IPS-15b (cell line): ENCODE measurements at regions not wholly inside any gene's neighbourhood (a gene's known extent, or its start where the extent isn't known, plus 50 kb on each side); places are given as distances from the start of the nearest gene placed in this dataset.
"Not testable (repeated sequence)": the region's sequence is repeated elsewhere in the genome, so short reads cannot be mapped to it uniquely, and the experiment has no call there.

Experiments used
- H3K27me3 ChIP-seq: one replicate; pipeline ENCODE4 v1.6.1; 2013; ENCODE audit warnings: low read length; ENCODE audit not compliant: control insufficient read depth, insufficient read depth
- H3K36me3 ChIP-seq: one replicate; pipeline ENCODE4 v1.6.1; 2013; ENCODE audit warnings: low read length; ENCODE audit not compliant: control insufficient read depth, insufficient read depth
- H3K4me1 ChIP-seq: one replicate; pipeline ENCODE4 v1.6.1; 2013; ENCODE audit warnings: mild to moderate bottlenecking, low read length; ENCODE audit not compliant: control insufficient read depth, insufficient read depth
- H3K4me3 ChIP-seq: one replicate; pipeline ENCODE4 v1.5.1; 2013; ENCODE audit warnings: low read depth, low read length
- H3K9ac ChIP-seq: one replicate; pipeline ENCODE4 v1.6.1; 2013; ENCODE audit warnings: low read depth, mild to moderate bottlenecking, low read length
- H3K9me3 ChIP-seq: one replicate; pipeline ENCODE4 v1.6.1; 2013; ENCODE audit warnings: mild to moderate bottlenecking, low read length; ENCODE audit not compliant: control insufficient read depth, insufficient read depth

GRCh38 chr3:150232992-150233451, 175.1 kb upstream of the TSC22D2 start:
- Histone ChIP-seq H3K9ac (no peak overlapping the region), H3K9me3 (no peaks in the 10 kb centered on the region), H3K4me3 (no peak overlapping the region), H3K27me3 (no peaks in the 10 kb centered on the region), H3K36me3 (no peaks in the 10 kb centered on the region), H3K4me1 (no peaks in the 10 kb centered on the region)

GRCh38 chr3:150230037-150230436, 178.1 kb upstream of the TSC22D2 start:
- no peaks in the 10 kb centered on the region for H3K9me3 ChIP-seq
- H3K4me3 ChIP-seq: no peak overlapping the region
- H3K36me3 ChIP-seq: no peaks in the 10 kb centered on the region
- H3K9ac ChIP-seq: no peak overlapping the region
- H3K27me3 ChIP-seq: no peaks in the 10 kb centered on the region
- peaks cover 6% of the 10 kb centered on the region for H3K4me1 ChIP-seq

GRCh38 chr3:150228626-150229025, 179.5 kb upstream of the TSC22D2 start:
- H3K36me3 ChIP-seq, H3K4me3 ChIP-seq: not testable (repeated sequence)

GRCh38 chr3:150227839-150228238, 180.3 kb upstream of the TSC22D2 start:
- peaks cover 10% of the 10 kb centered on the region for H3K4me1 ChIP-seq
- H3K36me3 ChIP-seq: no peaks in the 10 kb centered on the region
- H3K9me3 ChIP-seq: no peaks in the 10 kb centered on the region
- H3K9ac ChIP-seq: no peak overlapping the region
- no peak overlapping the region for H3K4me3 ChIP-seq
- H3K27me3 ChIP-seq: peaks cover 10% of the 10 kb centered on the region

More at GRCh38 chr3:150228626-150229025, 179.5 kb upstream of the TSC22D2 start:
- not testable (repeated sequence) for H3K9ac ChIP-seq, H3K9me3 ChIP-seq, H3K27me3 ChIP-seq, H3K4me1 ChIP-seq

- no peaks in the 10 kb centered on the region for H3K9me3 ChIP-seq
- H3K36me3 ChIP-seq: no peaks in the 10 kb centered on the region
- H3K9ac ChIP-seq: no peak overlapping the region
- H3K27me3 ChIP-seq: peaks cover 21% of the 10 kb centered on the region
- peaks cover 19% of the 10 kb centered on the region for H3K4me1 ChIP-seq
- no peak overlapping the region for H3K4me3 ChIP-seq
These were observed 182.1 kb upstream of the TSC22D2 start for GRCh38 chr3:150225986-150226385.

- Histone ChIP-seq H3K4me1 (peaks cover 22% of the 10 kb centered on the region), H3K9ac (no peak overlapping the region), H3K9me3 (no peaks in the 10 kb centered on the region), H3K4me3 (no peak overlapping the region), H3K36me3 (no peaks in the 10 kb centered on the region), H3K27me3 (peaks cover 21% of the 10 kb centered on the region)
These were observed 184.5 kb upstream of the TSC22D2 start for GRCh38 chr3:150223558-150223957.

- Histone ChIP-seq H3K4me3 (no peak overlapping the region), H3K27me3 (peaks cover 21% of the 10 kb centered on the region), H3K9me3 (no peaks in the 10 kb centered on the region), H3K9ac (no peak overlapping the region), H3K36me3 (no peaks in the 10 kb centered on the region), H3K4me1 (peaks cover 22% of the 10 kb centered on the region)
These were observed 185.2 kb upstream of the TSC22D2 start for GRCh38 chr3:150222691-150223489.

- Histone ChIP-seq H3K4me3 (peak overlapping the region; percentile 52), H3K4me1 (peaks cover 22% of the 10 kb centered on the region), H3K9ac (no peak overlapping the region), H3K9me3 (no peaks in the 10 kb centered on the region), H3K36me3 (no peaks in the 10 kb centered on the region), H3K27me3 (peaks cover 21% of the 10 kb centered on the region)
These were observed 186.1 kb upstream of the TSC22D2 start for GRCh38 chr3:150221904-150222523.

- no peaks in the 10 kb centered on the region for H3K9me3 ChIP-seq
- H3K27me3 ChIP-seq: peaks cover 21% of the 10 kb centered on the region
- H3K9ac ChIP-seq: no peak overlapping the region
- peak overlapping the region; percentile 52 for H3K4me3 ChIP-seq
- H3K36me3 ChIP-seq: no peaks in the 10 kb centered on the region
- peaks cover 22% of the 10 kb centered on the region for H3K4me1 ChIP-seq
These were observed 187.3 kb upstream of the TSC22D2 start for GRCh38 chr3:150220799-150221198.

GRCh38 chr3:150220041-150220440, 188.1 kb upstream of the TSC22D2 start:
- Histone ChIP-seq H3K36me3 (no peaks in the 10 kb centered on the region), H3K9ac (no peak overlapping the region), H3K9me3 (no peaks in the 10 kb centered on the region), H3K4me3 (no peak overlapping the region), H3K27me3 (peaks cover 21% of the 10 kb centered on the region), H3K4me1 (peaks cover 24% of the 10 kb centered on the region)

GRCh38 chr3:150218841-150219240, 189.3 kb upstream of the TSC22D2 start:
- Histone ChIP-seq H3K4me3 (no peak overlapping the region), H3K9me3 (no peaks in the 10 kb centered on the region), H3K27me3 (peaks cover 20% of the 10 kb centered on the region)

GRCh38 chr3:150218236-150218635, 189.9 kb upstream of the TSC22D2 start:
- no peaks in the 10 kb centered on the region for H3K9me3 ChIP-seq

More at GRCh38 chr3:150218841-150219240, 189.3 kb upstream of the TSC22D2 start:
- peaks cover 24% of the 10 kb centered on the region for H3K4me1 ChIP-seq
- no peak overlapping the region for H3K9ac ChIP-seq
- H3K36me3 ChIP-seq: no peaks in the 10 kb centered on the region

More at GRCh38 chr3:150218236-150218635, 189.9 kb upstream of the TSC22D2 start:
- Histone ChIP-seq H3K4me1 (peaks cover 24% of the 10 kb centered on the region), H3K9ac (no peak overlapping the region), H3K4me3 (no peak overlapping the region), H3K27me3 (peaks cover 14% of the 10 kb centered on the region), H3K36me3 (no peaks in the 10 kb centered on the region)
